ENCODE measurements at regions not wholly inside any gene's neighbourhood (a gene's known extent, or its start where the extent isn't known, plus 50 kb on each side); places are given as distances from the start of the nearest gene placed in this dataset.
"Not testable (repeated sequence)": the region's sequence is repeated elsewhere in the genome, so short reads cannot be mapped to it uniquely, and the experiment has no call there.

DNA sequence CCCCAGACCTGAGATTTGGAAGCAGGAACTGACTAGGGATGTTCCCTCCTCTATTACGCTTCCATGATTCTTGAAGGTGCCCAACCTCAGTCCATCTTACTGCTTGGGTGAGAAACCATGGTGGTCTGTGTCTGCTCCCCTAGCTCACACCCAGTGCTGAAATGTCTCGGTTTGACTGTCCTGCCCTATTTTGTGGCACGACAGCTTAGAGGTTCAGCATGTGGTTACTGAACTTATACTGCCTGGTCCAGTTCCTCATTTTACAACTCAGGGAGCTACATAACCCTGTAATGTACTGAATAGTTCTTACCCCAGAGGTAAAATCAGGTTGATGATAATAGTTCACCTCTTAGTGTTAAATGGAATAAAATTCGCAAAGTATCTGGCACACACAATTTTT, 203.1 kb downstream of the RBM46 start:
- H3K27ac Mint-ChIP-seq: no peak overlapping the region
- ATAC-seq (no peak), DNase-seq (no peak)
- no peak overlapping the region for H3K4me3 Mint-ChIP-seq
- ChIA-PET CTCF (interaction anchor here (0.5 kb wide), 1 partner anchor 108 kb away, joined by 5 read pairs; no protein-coding TSS in a partner anchor), POLR2A (no interaction called here)
- no peaks in the 10 kb centered on the region for H3K36me3 Mint-ChIP-seq (ENCODE audit: low read depth)
- peaks cover 2% of the 10 kb centered on the region for H3K27me3 Mint-ChIP-seq
- H3K4me1 Mint-ChIP-seq: no peaks in the 10 kb centered on the region
- H3K9me3 Mint-ChIP-seq (ENCODE audit: low read depth): no peaks in the 10 kb centered on the region
- intact Hi-C loops (cut with DNase I, micrococcal nuclease): loop anchor here in 1 of 2 experiments (5.0 kb wide), 1 partner anchor 803 kb away; no protein-coding TSS in a partner anchor

- POLR2A ChIA-PET: no interaction called here
- Mint-ChIP-seq H3K27ac (no peak overlapping the region), H3K4me1 (no peaks in the 10 kb centered on the region), H3K27me3 (peaks cover 2% of the 10 kb centered on the region), H3K4me3 (no peak overlapping the region), H3K9me3 (ENCODE audit: low read depth) (no peaks in the 10 kb centered on the region), H3K36me3 (ENCODE audit: low read depth) (no peaks in the 10 kb centered on the region)
- ATAC-seq: no peak
- CTCF ChIA-PET: interaction anchor here (0.7 kb wide), 1 partner anchor 179 kb away, joined by 3 read pairs; no protein-coding TSS in a partner anchor
- no peak for DNase-seq
- intact Hi-C loops (cut with DNase I, micrococcal nuclease): loop anchor here in 1 of 2 experiments (5.0 kb wide), 1 partner anchor 803 kb away; no protein-coding TSS in a partner anchor
Observed at GRCh38 chr4:154984616-154985015, 203.5 kb downstream of the RBM46 start.

DNA sequence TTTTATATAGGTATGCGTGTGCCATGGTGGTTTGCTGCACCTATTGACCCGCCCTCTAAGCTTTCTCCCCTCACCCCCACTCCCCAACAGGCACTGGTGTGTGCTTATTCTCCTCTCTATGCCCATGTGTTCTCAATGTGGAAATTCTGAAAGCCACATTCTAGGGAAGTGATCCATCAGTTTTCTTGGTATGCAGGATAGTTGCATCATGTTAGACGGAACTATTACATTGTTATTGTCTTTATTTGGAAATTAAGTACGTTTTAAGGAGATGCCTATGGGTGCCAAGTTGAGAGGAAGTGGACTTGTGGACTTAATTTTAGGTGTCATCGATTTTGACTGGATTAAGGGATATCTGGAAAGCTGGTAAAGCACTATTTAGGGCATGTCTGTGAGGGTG, 204.6 kb downstream of the RBM46 start:
- CTCF ChIA-PET: interaction anchor here (0.5 kb wide), 1 partner anchor 179 kb away, joined by 3 read pairs; no protein-coding TSS in a partner anchor
- POLR2A ChIA-PET: no interaction called here
- no peak overlapping the region for H3K4me3 Mint-ChIP-seq
- H3K27me3 Mint-ChIP-seq: no peaks in the 10 kb centered on the region
- H3K27ac Mint-ChIP-seq: no peak overlapping the region
- no peaks in the 10 kb centered on the region for H3K4me1 Mint-ChIP-seq
- ATAC-seq (no peak), DNase-seq (no peak)
- intact Hi-C loops (cut with DNase I, micrococcal nuclease): no loop called here
- no peaks in the 10 kb centered on the region for H3K36me3 Mint-ChIP-seq (ENCODE audit: low read depth)
- no peaks in the 10 kb centered on the region for H3K9me3 Mint-ChIP-seq (ENCODE audit: low read depth)

DNA sequence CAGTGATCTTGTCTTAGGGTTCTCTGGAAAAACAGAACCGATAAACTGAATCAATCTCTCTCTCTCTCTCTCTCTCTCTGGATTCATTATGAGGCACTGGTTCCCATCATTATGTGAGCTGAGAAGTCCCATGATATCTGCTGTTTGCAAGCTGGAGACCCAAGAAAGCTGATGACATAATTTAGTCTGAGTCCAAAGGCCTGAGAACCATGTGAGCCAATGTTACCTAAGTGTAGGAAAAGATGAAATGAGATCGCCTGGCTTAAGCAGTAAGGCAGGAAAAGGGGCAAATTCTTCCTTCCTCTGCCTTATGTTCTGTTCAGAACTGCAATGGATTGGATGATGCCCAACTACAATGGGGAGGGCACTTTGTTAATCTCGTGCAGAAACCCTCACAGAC, 207.4 kb downstream of the RBM46 start:
- intact Hi-C loops (cut with DNase I, micrococcal nuclease): no loop called here
- no peak overlapping the region for H3K4me3 Mint-ChIP-seq

GRCh38 chr4:154989511-154989910, 208.4 kb downstream of the RBM46 start:
- intact Hi-C loops (cut with DNase I, micrococcal nuclease): no loop called here
- ChIA-PET POLR2A (no interaction called here), CTCF (no interaction called here)
- no peak overlapping the region for H3K27ac Mint-ChIP-seq
- H3K27me3 Mint-ChIP-seq: no peaks in the 10 kb centered on the region
- ATAC-seq: no peak
- H3K36me3 Mint-ChIP-seq (ENCODE audit: low read depth): no peaks in the 10 kb centered on the region
- no peaks in the 10 kb centered on the region for H3K9me3 Mint-ChIP-seq (ENCODE audit: low read depth)
- DNase-seq: no peak
- H3K4me1 Mint-ChIP-seq: no peaks in the 10 kb centered on the region
- H3K4me3 Mint-ChIP-seq: no peak overlapping the region

More for the DNA sequence above, 207.4 kb downstream of the RBM46 start:
- no peak for DNase-seq
- Mint-ChIP-seq H3K4me1 (no peaks in the 10 kb centered on the region), H3K27me3 (no peaks in the 10 kb centered on the region), H3K27ac (no peak overlapping the region), H3K36me3 (ENCODE audit: low read depth) (no peaks in the 10 kb centered on the region), H3K9me3 (ENCODE audit: low read depth) (no peaks in the 10 kb centered on the region)
- POLR2A ChIA-PET: no interaction called here
- CTCF ChIA-PET: interaction anchor here (0.6 to 0.7 kb wide), 2 partner anchors 96 to 262 kb away, joined by 3 read pairs; no protein-coding TSS in a partner anchor
- no peak for ATAC-seq

DNA sequence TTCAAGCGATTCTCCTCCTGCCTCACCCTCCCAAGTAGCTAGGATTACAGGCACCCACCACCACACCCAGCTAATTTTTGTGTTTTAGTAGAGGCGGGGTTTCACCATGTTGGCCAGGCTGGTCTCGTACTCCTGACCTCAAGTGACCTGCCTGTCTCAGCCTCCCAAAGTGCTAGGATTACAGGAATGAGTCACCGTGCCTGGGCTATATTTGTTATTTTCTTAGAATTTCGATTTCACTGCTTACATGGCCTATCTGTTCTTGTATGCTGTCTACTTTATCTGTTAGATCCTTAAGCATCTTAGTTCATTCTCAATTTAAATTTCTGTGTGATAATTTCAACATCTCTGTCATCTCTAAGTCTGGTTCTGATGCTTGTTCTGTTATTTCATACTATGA, 210.6 kb upstream of the NPY2R start:
- intact Hi-C loops (cut with DNase I, micrococcal nuclease); DNase-seq; CTCF ChIA-PET; H3K4me1 Mint-ChIP-seq; H3K27ac Mint-ChIP-seq; H3K4me3 Mint-ChIP-seq; POLR2A ChIA-PET; ATAC-seq; H3K27me3 Mint-ChIP-seq; H3K9me3 Mint-ChIP-seq (ENCODE audit: low read depth); H3K36me3 Mint-ChIP-seq (ENCODE audit: low read depth): not testable (repeated sequence)

DNA sequence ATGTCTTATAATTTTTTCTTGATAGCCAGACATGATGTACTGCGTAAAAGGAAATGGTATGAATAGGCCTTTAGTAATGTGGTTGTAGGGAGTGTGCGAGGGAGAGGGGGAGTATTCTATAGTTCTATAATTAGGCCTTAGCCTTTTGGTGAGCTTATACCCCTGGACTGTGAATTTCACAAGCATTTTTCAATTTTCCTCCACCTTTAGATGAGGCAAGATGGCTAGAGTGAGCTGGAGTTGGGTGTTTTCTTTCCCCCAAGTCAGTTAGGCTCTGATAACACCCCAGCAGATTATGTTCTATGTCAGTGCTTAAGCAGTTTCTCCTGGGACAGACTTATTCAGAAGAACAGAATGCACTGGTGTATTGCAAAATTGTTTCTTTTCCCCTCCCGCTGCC, 210.2 kb upstream of the NPY2R start:
- H3K9me3 Mint-ChIP-seq (ENCODE audit: low read depth): no peaks in the 10 kb centered on the region
- POLR2A ChIA-PET: no interaction called here
- no peak overlapping the region for H3K27ac Mint-ChIP-seq
- no peak for DNase-seq
- peaks cover 6% of the 10 kb centered on the region for H3K27me3 Mint-ChIP-seq
- no peaks in the 10 kb centered on the region for H3K36me3 Mint-ChIP-seq (ENCODE audit: low read depth)
- H3K4me1 Mint-ChIP-seq: no peaks in the 10 kb centered on the region
- H3K4me3 Mint-ChIP-seq: no peak overlapping the region
- intact Hi-C loops (cut with DNase I, micrococcal nuclease): no loop called here
- CTCF ChIA-PET: no interaction called here
- ATAC-seq: no peak

- Mint-ChIP-seq H3K27ac (no peak overlapping the region), H3K36me3 (ENCODE audit: low read depth) (no peaks in the 10 kb centered on the region), H3K27me3 (peaks cover 6% of the 10 kb centered on the region), H3K4me3 (no peak overlapping the region), H3K4me1 (no peaks in the 10 kb centered on the region), H3K9me3 (ENCODE audit: low read depth) (no peaks in the 10 kb centered on the region)
- CTCF ChIA-PET: interaction anchor here (0.7 kb wide), 1 partner anchor 17 kb away, joined by 3 read pairs; no protein-coding TSS in a partner anchor
- POLR2A ChIA-PET: no interaction called here
- ATAC-seq: no peak
- DNase-seq: no peak
- intact Hi-C loops (cut with DNase I, micrococcal nuclease): no loop called here
Observed at GRCh38 chr4:154998773-154999172, 209.7 kb upstream of the NPY2R start.

- H3K4me1 Mint-ChIP-seq: no peaks in the 10 kb centered on the region
- no peaks in the 10 kb centered on the region for H3K9me3 Mint-ChIP-seq (ENCODE audit: low read depth)
- no peaks in the 10 kb centered on the region for H3K36me3 Mint-ChIP-seq (ENCODE audit: low read depth)
- peaks cover 6% of the 10 kb centered on the region for H3K27me3 Mint-ChIP-seq
- CTCF ChIA-PET: interaction anchor here (0.8 kb wide), 1 partner anchor 313 kb away, joined by 4 read pairs; no protein-coding TSS in a partner anchor
- H3K27ac Mint-ChIP-seq: no peak overlapping the region
- POLR2A ChIA-PET: no interaction called here
- H3K4me3 Mint-ChIP-seq: no peak overlapping the region
- DNase-seq (no peak), ATAC-seq (no peak)
- intact Hi-C loops (cut with DNase I, micrococcal nuclease): no loop called here
Observed at GRCh38 chr4:154999950-155000578, 208.4 kb upstream of the NPY2R start.

- ChIA-PET CTCF (interaction anchor here (0.6 kb wide), 1 partner anchor 375 kb away, joined by 3 read pairs; no protein-coding TSS in a partner anchor), POLR2A (no interaction called here)
- Mint-ChIP-seq H3K4me3 (no peak overlapping the region), H3K4me1 (no peaks in the 10 kb centered on the region), H3K27me3 (peaks cover 6% of the 10 kb centered on the region), H3K27ac (no peak overlapping the region), H3K36me3 (ENCODE audit: low read depth) (no peaks in the 10 kb centered on the region), H3K9me3 (ENCODE audit: low read depth) (no peaks in the 10 kb centered on the region)
- no peak for DNase-seq
- intact Hi-C loops (cut with DNase I, micrococcal nuclease): no loop called here
- no peak for ATAC-seq
Observed at GRCh38 chr4:155001251-155001650, 207.2 kb upstream of the NPY2R start.

- no peaks in the 10 kb centered on the region for H3K4me1 Mint-ChIP-seq
- POLR2A ChIA-PET: no interaction called here
- no peak overlapping the region for H3K4me3 Mint-ChIP-seq
- H3K27ac Mint-ChIP-seq: no peak overlapping the region
- no peaks in the 10 kb centered on the region for H3K36me3 Mint-ChIP-seq (ENCODE audit: low read depth)
- DNase-seq (no peak), ATAC-seq (no peak)
- no peaks in the 10 kb centered on the region for H3K9me3 Mint-ChIP-seq (ENCODE audit: low read depth)
- intact Hi-C loops (cut with DNase I, micrococcal nuclease): no loop called here
- peaks cover 2% of the 10 kb centered on the region for H3K27me3 Mint-ChIP-seq
- CTCF ChIA-PET: interaction anchor here (0.6 kb wide), 1 partner anchor 18 kb away, joined by 3 read pairs; no protein-coding TSS in a partner anchor
Observed at GRCh38 chr4:155005395-155006090, 202.9 kb upstream of the NPY2R start.

DNA sequence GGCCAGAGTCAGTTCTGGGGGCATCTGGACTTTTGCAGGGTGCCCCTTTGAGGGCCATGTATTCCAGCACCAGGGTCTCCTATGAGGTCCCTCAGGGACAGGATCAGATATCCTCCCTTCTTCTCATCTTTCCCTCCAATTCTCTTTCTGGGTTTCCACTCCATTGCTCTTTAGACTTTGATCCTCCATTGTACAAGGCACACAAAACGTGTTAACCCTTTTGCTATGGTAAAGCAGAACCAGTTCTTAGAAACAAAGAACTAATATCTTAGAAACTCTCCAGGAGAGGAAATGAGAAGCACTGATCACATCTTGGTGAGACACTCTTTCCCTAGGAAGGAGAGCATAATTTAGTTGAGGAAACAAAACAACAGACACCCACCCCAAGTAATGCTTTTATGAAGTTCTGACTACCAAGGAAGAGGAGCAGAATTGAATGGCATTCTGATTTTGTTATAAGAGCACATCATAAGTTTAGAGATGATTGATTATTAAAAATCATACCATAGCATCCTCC, 200.7 kb upstream of the NPY2R start:
- intact Hi-C loops (cut with DNase I, micrococcal nuclease): no loop called here

More for the DNA sequence above, 200.7 kb upstream of the NPY2R start:
- H3K4me3 Mint-ChIP-seq: no peak overlapping the region
- ChIA-PET POLR2A (no interaction called here), CTCF (no interaction called here)
- no peak overlapping the region for H3K27ac Mint-ChIP-seq
- H3K9me3 Mint-ChIP-seq (ENCODE audit: low read depth): no peaks in the 10 kb centered on the region
- H3K36me3 Mint-ChIP-seq (ENCODE audit: low read depth): no peaks in the 10 kb centered on the region
- H3K27me3 Mint-ChIP-seq: peaks cover 2% of the 10 kb centered on the region
- DNase-seq (no peak), ATAC-seq (no peak)
- no peaks in the 10 kb centered on the region for H3K4me1 Mint-ChIP-seq

All from activated CD4-positive, alpha-beta T cell treated with anti-CD3 and anti-CD28 coated beads for 36 hours (primary cell).